ENCODE measurements at regions not wholly inside any gene's neighbourhood (a gene's known extent, or its start where the extent isn't known, plus 50 kb on each side); places are given as distances from the start of the nearest gene placed in this dataset.
A peak's percentile ranks its signal among the peaks of the same experiment; 100 is the strongest.

DNA sequence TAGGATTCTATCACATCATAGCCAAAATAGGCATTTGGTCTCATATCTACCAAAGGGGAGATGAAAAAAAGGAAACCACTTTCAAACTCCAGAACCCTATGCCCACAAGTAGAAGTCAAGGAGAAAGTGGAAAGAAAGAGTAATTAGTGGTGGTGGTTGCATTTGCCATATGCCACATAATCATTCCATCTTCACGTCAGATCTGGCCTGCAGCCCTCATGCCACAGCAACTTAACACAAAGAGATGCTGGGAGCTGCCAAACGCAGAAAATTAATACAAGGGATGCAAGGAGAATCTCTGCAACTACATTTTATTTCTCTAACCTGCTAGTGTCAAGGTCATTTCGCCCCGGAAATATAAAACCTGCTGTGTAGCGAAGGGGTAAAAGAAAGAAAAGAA, 148.6 kb upstream of the FOXN3 start:
- intact Hi-C loops (cut with micrococcal nuclease), result loop anchor here in 1 of 2 donors (5.0 kb wide), 1 partner anchor 52 kb away; no protein-coding TSS in a partner anchor
- H4K20me1 ChIP-seq (ENCODE audit: insufficient read depth, low read length), result peaks cover 21% of the 10 kb centered on the region
- peaks cover 69% of the 10 kb centered on the region for H3K79me2 ChIP-seq (ENCODE audit: insufficient read depth, low read length)
- WGBS (ENCODE audit: insufficient coverage), result no CpG with 5 or more reads among the region's 5 CpGs
- Mint-ChIP-seq H3K4me3 (no peak overlapping the region), H3K4me1 (peaks cover 59% of the 10 kb centered on the region), H3K9me3 (no peaks in the 10 kb centered on the region), H3K36me3 (peaks cover 21 to 23% of the 10 kb centered on the region in 2 donors), H3K27ac (peak overlapping the region in 5 of 7 donors; percentile 81 to 93 (median 86)), H3K27me3 (ENCODE audit: low read depth in 3 of 3) (peaks cover 0 to 4% (median 0%) of the 10 kb centered on the region in 3 donors)
- H3K9ac ChIP-seq (ENCODE audit: insufficient read depth, low read length, poor library complexity, severe bottlenecking), result no peak overlapping the region
- H3K27me3 ChIP-seq (ENCODE audit: control insufficient read depth in 2 of 2, insufficient read depth in 2 of 2, low read length in 2 of 2), result no peaks in the 10 kb centered on the region
- H3K36me3 ChIP-seq (replicated peaks in 1 of 2; ENCODE audit: control insufficient read depth in 1 of 2, insufficient read depth in 2 of 2, low read length in 2 of 2), result peaks cover 0 to 9% of the 10 kb centered on the region in 2 donors
- no peak overlapping the region for H3K4me2 ChIP-seq (replicated peaks; ENCODE audit: extremely low read depth, low read length, poor library complexity, severe bottlenecking)
- no peak for DNase-seq
- no peak overlapping the region for H3K4me3 ChIP-seq (replicated peaks in 1 of 3; ENCODE audit: low read depth in 2 of 3, low read length in 3 of 3)
- H3K4me1 ChIP-seq (ENCODE audit: control insufficient read depth in 1 of 2, insufficient read depth in 2 of 2, low read length in 2 of 2), result peaks cover 48 to 57% of the 10 kb centered on the region in 2 donors
- H3K27ac ChIP-seq (ENCODE audit: low read depth in 1 of 2, low read length in 2 of 2), result no peak overlapping the region
- H3K9me3 ChIP-seq (replicated peaks in 1 of 2; ENCODE audit: control insufficient read depth in 1 of 2, insufficient read depth in 1 of 2, low read length in 2 of 2), result no peaks in the 10 kb centered on the region
- no peak overlapping the region for H2AFZ ChIP-seq (ENCODE audit: insufficient read depth, low read depth, low read length, poor library complexity, severe bottlenecking)
- TF ChIP-seq, protein P1, sequence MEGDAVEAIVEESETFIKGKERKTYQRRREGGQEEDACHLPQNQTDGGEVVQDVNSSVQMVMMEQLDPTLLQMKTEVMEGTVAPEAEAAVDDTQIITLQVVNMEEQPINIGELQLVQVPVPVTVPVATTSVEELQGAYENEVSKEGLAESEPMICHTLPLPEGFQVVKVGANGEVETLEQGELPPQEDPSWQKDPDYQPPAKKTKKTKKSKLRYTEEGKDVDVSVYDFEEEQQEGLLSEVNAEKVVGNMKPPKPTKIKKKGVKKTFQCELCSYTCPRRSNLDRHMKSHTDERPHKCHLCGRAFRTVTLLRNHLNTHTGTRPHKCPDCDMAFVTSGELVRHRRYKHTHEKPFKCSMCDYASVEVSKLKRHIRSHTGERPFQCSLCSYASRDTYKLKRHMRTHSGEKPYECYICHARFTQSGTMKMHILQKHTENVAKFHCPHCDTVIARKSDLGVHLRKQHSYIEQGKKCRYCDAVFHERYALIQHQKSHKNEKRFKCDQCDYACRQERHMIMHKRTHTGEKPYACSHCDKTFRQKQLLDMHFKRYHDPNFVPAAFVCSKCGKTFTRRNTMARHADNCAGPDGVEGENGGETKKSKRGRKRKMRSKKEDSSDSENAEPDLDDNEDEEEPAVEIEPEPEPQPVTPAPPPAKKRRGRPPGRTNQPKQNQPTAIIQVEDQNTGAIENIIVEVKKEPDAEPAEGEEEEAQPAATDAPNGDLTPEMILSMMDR (IDR thresholded peaks at IDR 0.05), result no peak

DNA sequence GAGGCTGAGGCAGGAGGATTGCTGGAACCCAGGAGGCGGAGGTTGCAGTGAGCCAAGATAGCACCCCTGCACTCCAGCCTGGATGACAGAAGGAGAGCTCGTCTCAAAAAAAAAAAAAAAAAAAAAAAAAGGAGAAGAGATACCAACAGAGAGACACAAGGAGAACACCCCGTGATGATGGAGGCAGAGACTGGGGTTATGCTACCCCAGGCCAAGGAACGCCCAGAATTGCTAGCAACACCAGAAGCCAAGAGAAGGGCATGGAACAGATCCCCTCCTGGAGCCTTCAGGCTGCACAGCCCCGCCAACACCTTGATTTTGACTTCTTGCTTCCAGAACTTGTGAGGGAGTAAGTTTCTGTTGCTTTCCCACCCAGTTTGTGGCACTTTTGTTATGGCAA, 148.0 kb upstream of the FOXN3 start:
- DNase-seq, result peak; percentile 14 to 43 (median 27)
- Mint-ChIP-seq H3K36me3 (peaks cover 23 to 27% of the 10 kb centered on the region in 2 donors), H3K4me3 (no peak overlapping the region), H3K27me3 (ENCODE audit: low read depth in 3 of 3) (peaks cover 0 to 4% (median 0%) of the 10 kb centered on the region in 3 donors), H3K9me3 (peaks cover 0 to 3% (median 0%) of the 10 kb centered on the region in 7 donors), H3K4me1 (peaks cover 64% of the 10 kb centered on the region), H3K27ac (peak overlapping the region; percentile 81 to 93 (median 86))
- Histone ChIP-seq H3K9me3 (replicated peaks in 1 of 2; ENCODE audit: control insufficient read depth in 1 of 2, insufficient read depth in 1 of 2, low read length in 2 of 2) (no peaks in the 10 kb centered on the region), H3K4me2 (replicated peaks; ENCODE audit: extremely low read depth, low read length, poor library complexity, severe bottlenecking) (no peak overlapping the region), H3K4me1 (ENCODE audit: control insufficient read depth in 1 of 2, insufficient read depth in 2 of 2, low read length in 2 of 2) (peaks cover 48 to 59% of the 10 kb centered on the region in 2 donors), H3K27me3 (ENCODE audit: control insufficient read depth in 2 of 2, insufficient read depth in 2 of 2, low read length in 2 of 2) (no peaks in the 10 kb centered on the region), H2AFZ (ENCODE audit: insufficient read depth, low read depth, low read length, poor library complexity, severe bottlenecking) (no peak overlapping the region), H3K27ac (ENCODE audit: low read depth in 1 of 2, low read length in 2 of 2) (peak overlapping the region; percentile 62), H4K20me1 (ENCODE audit: insufficient read depth, low read length) (peaks cover 24% of the 10 kb centered on the region), H3K79me2 (ENCODE audit: insufficient read depth, low read length) (peaks cover 66% of the 10 kb centered on the region), H3K9ac (ENCODE audit: insufficient read depth, low read length, poor library complexity, severe bottlenecking) (no peak overlapping the region), H3K4me3 (replicated peaks in 1 of 3; ENCODE audit: low read depth in 2 of 3, low read length in 3 of 3) (peak overlapping the region in 1 of 3 experiments; percentile 42), H3K36me3 (replicated peaks in 1 of 2; ENCODE audit: control insufficient read depth in 1 of 2, insufficient read depth in 2 of 2, low read length in 2 of 2) (peaks cover 0 to 16% of the 10 kb centered on the region in 2 donors)
- 35% methylated on average over 2 of the region's 5 CpGs for WGBS (ENCODE audit: insufficient coverage)
- intact Hi-C loops (cut with micrococcal nuclease), result loop anchor here in 1 of 2 donors (5.0 kb wide), 1 partner anchor 52 kb away; no protein-coding TSS in a partner anchor
- TF ChIP-seq, protein P1 (IDR thresholded peaks at IDR 0.05), result no peak
